LNCaP clone FGC (cell line): ENCODE measurements at regions not wholly inside any gene's neighbourhood (a gene's known extent, or its start where the extent isn't known, plus 50 kb on each side); places are given as distances from the start of the nearest gene placed in this dataset.

Source experiments
- DNase-seq: peaks from one replicate; pipeline ENCODE4 v3.0.0-alpha.2; 2011; ENCODE audit warnings: low read depth
- H3K4me3 ChIP-seq: 2 replicates; pipeline ENCODE4 v1.5.1; 2011; ENCODE audit warnings: mild to moderate bottlenecking, low read depth, low read length, control low read depth
- TF ChIP-seq, protein P1 (sequence below): IDR thresholded peaks from 2 replicates; pipeline ENCODE4 v1.5.1; 2012; ENCODE audit warnings: mild to moderate bottlenecking; ENCODE audit not compliant: control insufficient read depth, insufficient read depth; ENCODE audit errors: extremely low read depth

- no peak overlapping the region for H3K4me3 ChIP-seq
- no peak for DNase-seq
- TF ChIP-seq, protein P1, sequence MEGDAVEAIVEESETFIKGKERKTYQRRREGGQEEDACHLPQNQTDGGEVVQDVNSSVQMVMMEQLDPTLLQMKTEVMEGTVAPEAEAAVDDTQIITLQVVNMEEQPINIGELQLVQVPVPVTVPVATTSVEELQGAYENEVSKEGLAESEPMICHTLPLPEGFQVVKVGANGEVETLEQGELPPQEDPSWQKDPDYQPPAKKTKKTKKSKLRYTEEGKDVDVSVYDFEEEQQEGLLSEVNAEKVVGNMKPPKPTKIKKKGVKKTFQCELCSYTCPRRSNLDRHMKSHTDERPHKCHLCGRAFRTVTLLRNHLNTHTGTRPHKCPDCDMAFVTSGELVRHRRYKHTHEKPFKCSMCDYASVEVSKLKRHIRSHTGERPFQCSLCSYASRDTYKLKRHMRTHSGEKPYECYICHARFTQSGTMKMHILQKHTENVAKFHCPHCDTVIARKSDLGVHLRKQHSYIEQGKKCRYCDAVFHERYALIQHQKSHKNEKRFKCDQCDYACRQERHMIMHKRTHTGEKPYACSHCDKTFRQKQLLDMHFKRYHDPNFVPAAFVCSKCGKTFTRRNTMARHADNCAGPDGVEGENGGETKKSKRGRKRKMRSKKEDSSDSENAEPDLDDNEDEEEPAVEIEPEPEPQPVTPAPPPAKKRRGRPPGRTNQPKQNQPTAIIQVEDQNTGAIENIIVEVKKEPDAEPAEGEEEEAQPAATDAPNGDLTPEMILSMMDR = no peak
These were observed 227.1 kb upstream of the DEFB112 start for GRCh38 chr6:50276771-50277261.

- TF ChIP-seq, protein P1 = no peak
- H3K4me3 ChIP-seq = no peak overlapping the region
- no peak for DNase-seq
These were observed 228.0 kb upstream of the DEFB112 start for GRCh38 chr6:50277774-50278173.

GRCh38 chr6:50278663-50279062 lies 228.9 kb upstream of the DEFB112 start:
- no peak overlapping the region for H3K4me3 ChIP-seq
- TF ChIP-seq, protein P1 = no peak

DNA sequence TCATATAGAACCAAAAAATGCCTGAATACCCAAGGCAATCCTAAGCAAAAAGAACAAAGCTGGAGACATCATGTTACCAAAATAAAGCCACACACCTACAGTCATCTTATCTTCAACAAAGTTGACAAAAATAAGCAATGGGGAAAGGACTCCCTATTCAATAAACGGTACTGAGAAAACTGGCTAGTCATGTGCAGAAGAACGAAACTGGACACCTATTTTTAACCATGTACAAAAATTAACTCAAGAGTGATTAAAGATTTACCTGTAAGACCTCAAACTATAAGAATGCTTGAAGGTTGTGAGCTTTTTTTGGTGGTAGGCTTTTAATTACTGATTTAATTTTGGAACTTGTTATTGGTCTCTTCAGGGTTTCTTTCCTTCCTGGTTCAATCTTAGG lies 236.0 kb upstream of the DEFB112 start:
- TF ChIP-seq, protein P1 = no peak
- no peak overlapping the region for H3K4me3 ChIP-seq
- no peak for DNase-seq

More at GRCh38 chr6:50278663-50279062, 228.9 kb upstream of the DEFB112 start:
- DNase-seq = no peak

GRCh38 chr6:50288241-50288640 lies 238.5 kb upstream of the DEFB112 start:
- no peak for DNase-seq
- TF ChIP-seq, protein P1 = no peak
- no peak overlapping the region for H3K4me3 ChIP-seq

DNA sequence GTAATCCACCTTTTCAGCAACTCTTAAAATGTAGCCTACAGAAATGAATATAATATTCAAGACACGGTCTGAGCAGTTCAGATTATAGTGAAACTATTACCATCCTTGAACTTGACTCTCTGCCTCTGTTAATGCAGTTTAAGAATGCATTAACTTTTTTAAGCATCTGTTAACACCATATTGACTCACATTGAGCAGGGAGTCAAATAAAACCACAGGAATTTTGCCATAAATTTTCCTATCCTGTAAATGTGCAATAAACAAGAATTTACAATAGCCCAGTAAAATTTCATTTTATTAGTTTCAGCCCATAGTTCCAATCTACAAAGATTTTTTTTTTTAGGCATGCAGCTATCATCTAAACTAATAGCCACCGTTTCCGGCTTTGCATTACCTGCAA lies 239.2 kb upstream of the DEFB112 start:
- TF ChIP-seq, protein P1 = no peak
- DNase-seq = no peak
- no peak overlapping the region for H3K4me3 ChIP-seq

DNA sequence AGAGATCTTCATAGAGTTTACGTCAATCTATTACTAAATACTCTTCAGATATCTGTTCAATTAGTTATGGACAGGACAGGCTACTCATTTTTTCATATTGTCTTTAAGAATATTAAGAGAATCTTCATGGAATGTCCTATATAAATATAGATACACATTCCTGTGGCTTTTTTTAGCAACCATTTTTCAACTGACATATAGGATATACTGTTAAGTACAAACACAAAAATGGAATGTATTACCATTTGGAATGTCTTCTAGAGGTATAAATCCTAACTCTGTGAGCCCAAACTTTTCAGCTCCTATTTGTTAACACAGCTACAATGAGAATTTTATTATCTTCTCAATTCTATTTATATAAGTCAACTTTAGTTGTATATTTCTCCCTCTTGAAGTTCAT lies 239.6 kb upstream of the DEFB112 start:
- TF ChIP-seq, protein P1 = no peak
- H3K4me3 ChIP-seq = no peak overlapping the region
- no peak for DNase-seq
